GM18909 (cell line): ENCODE measurements at regions not wholly inside any gene's neighbourhood (a gene's known extent, or its start where the extent isn't known, plus 50 kb on each side); places are given as distances from the start of the nearest gene placed in this dataset.

Experiments used
- ATAC-seq: cut with Tn5 transposase; IDR thresholded peaks from one replicate; pipeline ENCODE4 v1.9.1; 2021; ENCODE audit warnings: mild to moderate bottlenecking; ENCODE audit not compliant: unreplicated experiment, poor library complexity

- ATAC-seq: no peak
These were observed 408.9 kb downstream of the ADRA2A start for GRCh38 chr10:111485767-111486166.

- ATAC-seq: no peak
These were observed 409.5 kb downstream of the ADRA2A start for GRCh38 chr10:111486346-111486745.

- no peak for ATAC-seq
These were observed 411.8 kb downstream of the ADRA2A start for GRCh38 chr10:111488668-111489067.

GRCh38 chr10:111491154-111491553 lies 414.3 kb downstream of the ADRA2A start:
- no peak for ATAC-seq

GRCh38 chr10:111493024-111493625 lies 416.3 kb downstream of the ADRA2A start:
- ATAC-seq: no peak

GRCh38 chr10:111498560-111498959 lies 421.7 kb downstream of the ADRA2A start:
- ATAC-seq: no peak

- ATAC-seq: no peak
These were observed 427.5 kb downstream of the ADRA2A start for GRCh38 chr10:111504376-111504775.

- no peak for ATAC-seq
These were observed 429.6 kb downstream of the ADRA2A start for GRCh38 chr10:111506266-111507034.

- no peak for ATAC-seq
These were observed 434.9 kb downstream of the ADRA2A start for GRCh38 chr10:111511751-111512150.

- ATAC-seq: no peak
These were observed 438.4 kb downstream of the ADRA2A start for GRCh38 chr10:111515264-111515663.

GRCh38 chr10:111515706-111516105 lies 438.9 kb downstream of the ADRA2A start:
- ATAC-seq: no peak

- no peak for ATAC-seq
These were observed 439.3 kb downstream of the ADRA2A start for GRCh38 chr10:111516144-111516543.

- no peak for ATAC-seq
These were observed 445.3 kb downstream of the ADRA2A start for GRCh38 chr10:111522141-111522540.

- no peak for ATAC-seq
These were observed 445.7 kb downstream of the ADRA2A start for GRCh38 chr10:111522551-111522950.

- ATAC-seq: no peak
These were observed 446.2 kb downstream of the ADRA2A start for GRCh38 chr10:111523016-111523415.

- ATAC-seq: no peak
These were observed 447.3 kb downstream of the ADRA2A start for GRCh38 chr10:111524134-111524533.

GRCh38 chr10:111525696-111526095 lies 448.9 kb downstream of the ADRA2A start:
- no peak for ATAC-seq

GRCh38 chr10:111531690-111532089 lies 454.9 kb downstream of the ADRA2A start:
- ATAC-seq: no peak

GRCh38 chr10:111532139-111532538 lies 455.3 kb downstream of the ADRA2A start:
- ATAC-seq: no peak

- ATAC-seq: no peak
These were observed 462.4 kb downstream of the ADRA2A start for GRCh38 chr10:111539246-111539645.

- no peak for ATAC-seq
These were observed 467.0 kb downstream of the ADRA2A start for GRCh38 chr10:111543854-111544253.
